CD4-positive, alpha-beta T cell (primary cell): ENCODE measurements at regions not wholly inside any gene's neighbourhood (a gene's known extent, or its start where the extent isn't known, plus 50 kb on each side); places are given as distances from the start of the nearest gene placed in this dataset.

ENCODE experiments used
- ATAC-seq: fragments of 200-7000 bp; cut with Tn5 transposase; one replicate; pipeline ENCODE4 v1.10.0; 2022; ENCODE audit warnings: mild to moderate bottlenecking; ENCODE audit not compliant: poor library complexity
- CTCF ChIA-PET: fragments of 350-600 bp; sonication (Branson Sonifier 250); formaldehyde crosslinking; loops from one replicate; lab custom pipeline; 2021; ENCODE audit warnings: antibody characterized with exemption, inconsistent platforms; lab: Charles Lee
- POLR2A ChIA-PET: fragments of 350-600 bp; sonication (Branson Sonifier 250); formaldehyde crosslinking; loops from one replicate; lab custom pipeline; 2021; ENCODE audit warnings: antibody characterized with exemption, inconsistent platforms; lab: Charles Lee
- DNase-seq, 14 experiments: peaks; one replicate each; pipeline ENCODE4 v3.0.0-alpha.2; 2013 to 2020; ENCODE audit warnings: mixed read lengths in 2 of 14
- H3K27ac ChIP-seq, 2 donors: one replicate each; pipeline versions ENCODE4 v1.5.1 to v1.7.0; 2013; ENCODE audit warnings: low read length in 2 of 2, low read depth in 1 of 2, mild to moderate bottlenecking in 1 of 2
- H3K27me3 ChIP-seq, 2 experiments: 1 replicate in 1 of 2; 2 replicates in 1 of 2; pipeline versions ENCODE4 v1.6.1 to v1.7.0; 2013; ENCODE audit warnings: low read length in 2 of 2, control low read depth in 1 of 2, mild to moderate bottlenecking in 1 of 2, moderate library complexity in 1 of 2; ENCODE audit not compliant: insufficient read depth in 2 of 2, control insufficient read depth in 1 of 2
- H3K36me3 ChIP-seq: one replicate; pipeline ENCODE4 v1.6.1; 2013; ENCODE audit warnings: low read length, control low read depth; ENCODE audit not compliant: insufficient read depth
- H3K4me1 ChIP-seq: one replicate; pipeline ENCODE4 v1.6.1; 2013; ENCODE audit warnings: low read length, control low read depth; ENCODE audit not compliant: insufficient read depth
- H3K4me3 ChIP-seq: one replicate; pipeline ENCODE4 v1.5.1; 2013; ENCODE audit warnings: mild to moderate bottlenecking, low read length, moderate library complexity
- H3K9me3 ChIP-seq, 2 experiments: 1 replicate in 1 of 2; 2 replicates in 1 of 2; pipeline versions ENCODE4 v1.6.1 to v1.7.0; 2013; ENCODE audit warnings: low read length in 2 of 2, mild to moderate bottlenecking in 2 of 2, control low read depth in 1 of 2, moderate library complexity in 1 of 2; ENCODE audit not compliant: control insufficient read depth in 1 of 2, insufficient read depth in 1 of 2
- H3K27ac Mint-ChIP-seq: one replicate; pipeline ENCODE4 v1.8.0; 2020; ENCODE audit warnings: mixed read lengths
- H3K27me3 Mint-ChIP-seq: one replicate; pipeline ENCODE4 v1.8.0; 2021; ENCODE audit warnings: mixed read lengths
- H3K36me3 Mint-ChIP-seq: one replicate; pipeline ENCODE4 v1.8.0; 2021; ENCODE audit warnings: low read depth, mixed read lengths
- H3K4me1 Mint-ChIP-seq: one replicate; pipeline ENCODE4 v1.8.0; 2021; ENCODE audit warnings: low read depth, mixed read lengths
- H3K4me3 Mint-ChIP-seq: one replicate; pipeline ENCODE4 v1.8.0; 2020; ENCODE audit warnings: mild to moderate bottlenecking, mixed read lengths
- H3K9me3 Mint-ChIP-seq: one replicate; pipeline ENCODE4 v1.8.0; 2020; ENCODE audit warnings: mixed read lengths
- CTCF ChIP-seq: fragments of 200-600 bp; IDR thresholded peaks from one replicate; pipeline ENCODE4 v1.8.0; 2022; ENCODE audit warnings: antibody characterized with exemption, mild to moderate bottlenecking
- intact Hi-C, 2 experiments: fragments of 100-400 bp; cut with DNase I in 1 of 2; cut with micrococcal nuclease in 1 of 2; formaldehyde crosslinking; loops; one replicate each; pipeline versions ENCODE4 v1.15.1 to v1.9.0; 2023 to 2025; cut with DNase I, micrococcal nuclease

DNA sequence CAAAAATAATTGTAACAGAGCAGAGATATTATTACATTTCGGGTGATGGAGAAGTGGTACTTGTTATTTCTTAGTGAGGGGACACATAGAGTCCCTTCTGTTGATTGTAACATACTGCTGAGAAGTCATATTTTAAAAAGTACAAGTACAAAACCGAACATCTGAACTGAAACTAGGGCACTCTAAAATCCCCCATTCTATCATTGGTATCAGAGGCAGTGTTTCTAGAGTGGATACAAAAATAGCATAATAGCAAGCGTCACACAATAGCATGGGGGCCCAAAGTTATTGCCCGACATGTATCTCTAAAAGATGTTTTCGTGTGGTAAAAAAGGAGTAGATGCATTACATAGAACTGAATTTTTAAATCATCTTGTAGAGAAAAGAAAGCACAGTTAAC lies 502.1 kb upstream of the SLC10A2 start:
- H3K36me3 Mint-ChIP-seq, result no peaks in the 10 kb centered on the region
- H3K27me3 Mint-ChIP-seq, result no peaks in the 10 kb centered on the region
- intact Hi-C loops, result no loop called here
- DNase-seq, result no peak
- no peaks in the 10 kb centered on the region for H3K4me1 Mint-ChIP-seq
- H3K4me3 Mint-ChIP-seq, result no peak overlapping the region
- no peaks in the 10 kb centered on the region for H3K4me1 ChIP-seq
- no peak overlapping the region for H3K27ac Mint-ChIP-seq
- CTCF ChIA-PET, result no interaction called here
- no peak for TF ChIP-seq CTCF
- no peak overlapping the region for H3K4me3 ChIP-seq
- no peak for ATAC-seq
- POLR2A ChIA-PET, result no interaction called here
- H3K36me3 ChIP-seq, result no peaks in the 10 kb centered on the region
- H3K27ac ChIP-seq, result no peak overlapping the region
- H3K9me3 Mint-ChIP-seq, result peaks cover 5% of the 10 kb centered on the region
- peaks cover 0 to 1% of the 10 kb centered on the region in 2 experiments for H3K9me3 ChIP-seq
- no peaks in the 10 kb centered on the region for H3K27me3 ChIP-seq

DNA sequence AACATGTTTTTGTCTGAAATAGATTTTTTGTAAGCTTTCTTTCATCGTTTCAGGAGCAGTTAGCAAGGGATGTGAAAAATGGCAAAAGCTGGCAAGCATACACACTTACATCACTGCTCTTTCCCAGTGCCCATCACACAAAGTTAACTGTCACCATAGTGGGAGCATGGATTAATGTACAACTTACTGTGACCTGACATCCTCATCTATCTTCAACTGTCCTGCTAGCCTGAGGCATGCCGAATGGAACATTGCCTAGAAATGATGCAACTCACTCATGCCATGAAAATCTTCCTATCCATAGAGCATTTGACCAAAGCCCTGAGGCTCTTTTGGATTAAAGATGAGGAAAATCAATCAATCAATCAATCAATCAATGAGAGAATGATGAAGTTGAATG lies 491.7 kb upstream of the SLC10A2 start:
- H3K4me1 Mint-ChIP-seq, result no peaks in the 10 kb centered on the region
- no peak overlapping the region for H3K27ac ChIP-seq
- H3K4me3 Mint-ChIP-seq, result no peak overlapping the region
- H3K27me3 ChIP-seq, result no peaks in the 10 kb centered on the region
- intact Hi-C loops, result no loop called here
- ATAC-seq (no peak), DNase-seq (no peak)
- POLR2A ChIA-PET, result no interaction called here
- CTCF ChIA-PET, result no interaction called here
- no peaks in the 10 kb centered on the region for H3K36me3 Mint-ChIP-seq
- H3K9me3 Mint-ChIP-seq, result peaks cover 5% of the 10 kb centered on the region
- no peak for TF ChIP-seq CTCF
- no peaks in the 10 kb centered on the region for H3K27me3 Mint-ChIP-seq
- no peaks in the 10 kb centered on the region for H3K9me3 ChIP-seq
- H3K36me3 ChIP-seq, result no peaks in the 10 kb centered on the region
- H3K4me1 ChIP-seq, result no peaks in the 10 kb centered on the region
- no peak overlapping the region for H3K4me3 ChIP-seq
- no peak overlapping the region for H3K27ac Mint-ChIP-seq

GRCh38 chr13:103556681-103557080 lies 490.5 kb upstream of the SLC10A2 start:
- ATAC-seq, result no peak
- no peak for TF ChIP-seq CTCF
- no peaks in the 10 kb centered on the region for H3K4me1 Mint-ChIP-seq
- peaks cover 5% of the 10 kb centered on the region for H3K9me3 Mint-ChIP-seq
- no peak overlapping the region for H3K4me3 ChIP-seq
- DNase-seq, result no peak
- no peaks in the 10 kb centered on the region for H3K36me3 ChIP-seq
- H3K4me3 Mint-ChIP-seq, result no peak overlapping the region
- intact Hi-C loops, result no loop called here
- H3K27ac ChIP-seq, result no peak overlapping the region
- no peaks in the 10 kb centered on the region for H3K9me3 ChIP-seq
- no peak overlapping the region for H3K27ac Mint-ChIP-seq
- POLR2A ChIA-PET, result no interaction called here
- no peaks in the 10 kb centered on the region for H3K36me3 Mint-ChIP-seq
- H3K4me1 ChIP-seq, result no peaks in the 10 kb centered on the region
- no peaks in the 10 kb centered on the region for H3K27me3 ChIP-seq
- CTCF ChIA-PET, result no interaction called here
- no peaks in the 10 kb centered on the region for H3K27me3 Mint-ChIP-seq
